ENCODE measurements at regions not wholly inside any gene's neighbourhood (a gene's known extent, or its start where the extent isn't known, plus 50 kb on each side); places are given as distances from the start of the nearest gene placed in this dataset.

DNA sequence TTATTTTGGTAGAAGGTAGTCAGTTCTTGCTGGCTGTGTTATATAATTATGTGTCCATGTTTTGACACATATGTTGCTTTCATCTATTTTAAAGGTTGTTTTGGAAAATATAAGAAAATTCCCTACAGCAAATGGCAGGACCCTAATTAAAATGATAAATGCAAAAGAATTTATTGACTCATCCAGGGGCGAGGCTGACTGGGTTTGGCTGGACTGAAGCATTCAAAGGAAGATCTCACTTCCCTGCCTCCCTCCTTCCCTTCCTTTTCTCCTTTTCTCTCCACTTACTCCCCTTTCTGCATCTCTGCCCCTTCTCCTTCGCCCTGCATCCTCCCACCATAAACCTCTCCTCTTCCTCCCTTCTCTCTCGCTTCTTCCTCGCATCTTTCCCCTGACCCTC lies 129.6 kb downstream of the SNAPC1 start:
- no peak overlapping the region for H3K27ac ChIP-seq (ENCODE audit: insufficient read depth, low read depth, low read length, poor library complexity, severe bottlenecking)
- 90 to 91% methylated on average over 4 of the region's 4 CpGs for WGBS, 2 experiments
- no peaks in the 10 kb centered on the region for H3K27me3 ChIP-seq (ENCODE audit: control insufficient read depth, insufficient read depth, low read length, poor library complexity, severe bottlenecking)
- no peaks in the 10 kb centered on the region for H3K36me3 ChIP-seq (ENCODE audit: control insufficient read depth, insufficient read depth, low read length)
- H3K4me3 ChIP-seq (ENCODE audit: insufficient read depth, low read depth, low read length) = no peak overlapping the region
- H3K9me3 ChIP-seq (ENCODE audit: control insufficient read depth, low read length) = no peaks in the 10 kb centered on the region
- H3K4me1 ChIP-seq (ENCODE audit: control insufficient read depth, insufficient read depth, low read length) = no peaks in the 10 kb centered on the region

GRCh38 chr14:61893371-61893940 lies 131.2 kb downstream of the SNAPC1 start:
- Histone ChIP-seq H3K4me1 (ENCODE audit: control insufficient read depth, insufficient read depth, low read length) (no peaks in the 10 kb centered on the region), H3K27me3 (ENCODE audit: control insufficient read depth, insufficient read depth, low read length, poor library complexity, severe bottlenecking) (no peaks in the 10 kb centered on the region), H3K4me3 (ENCODE audit: insufficient read depth, low read depth, low read length) (no peak overlapping the region), H3K27ac (ENCODE audit: insufficient read depth, low read depth, low read length, poor library complexity, severe bottlenecking) (no peak overlapping the region), H3K9me3 (ENCODE audit: control insufficient read depth, low read length) (no peaks in the 10 kb centered on the region), H3K36me3 (ENCODE audit: control insufficient read depth, insufficient read depth, low read length) (no peaks in the 10 kb centered on the region)
- 85% methylated on average over 5 of the region's 5 CpGs for WGBS, 2 experiments

DNA sequence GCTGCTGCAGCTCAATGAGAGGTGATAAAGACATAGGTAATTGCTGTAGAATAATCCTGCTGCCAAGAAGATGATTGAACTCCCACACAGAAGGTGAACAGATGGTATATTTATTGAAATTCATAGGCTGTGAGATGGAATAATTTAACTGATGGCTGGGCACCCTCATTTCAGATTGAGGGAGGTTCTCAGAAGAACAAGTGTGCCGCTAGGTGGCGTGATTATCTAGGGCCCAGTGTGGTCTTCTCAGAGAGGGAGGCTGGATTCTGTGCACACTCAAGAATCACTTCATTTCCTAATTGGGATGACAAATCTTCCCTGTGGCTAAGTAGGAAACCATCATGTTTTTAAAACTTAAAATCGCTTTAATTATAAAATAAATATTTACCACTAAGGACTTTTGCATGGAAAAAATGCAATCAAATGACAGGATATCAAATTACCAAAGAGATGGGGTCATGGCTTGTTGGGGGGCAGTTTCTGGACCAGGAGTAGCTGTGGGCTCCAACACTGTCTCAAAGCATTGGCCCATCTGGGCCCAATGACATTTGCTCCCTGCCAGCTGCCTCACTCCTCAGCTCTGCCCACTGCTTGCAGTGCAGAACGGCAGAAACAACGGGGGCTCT lies 132.3 kb downstream of the SNAPC1 start:
- Histone ChIP-seq H3K9me3 (ENCODE audit: control insufficient read depth, low read length) (no peaks in the 10 kb centered on the region), H3K27ac (ENCODE audit: insufficient read depth, low read depth, low read length, poor library complexity, severe bottlenecking) (no peak overlapping the region), H3K27me3 (ENCODE audit: control insufficient read depth, insufficient read depth, low read length, poor library complexity, severe bottlenecking) (no peaks in the 10 kb centered on the region), H3K36me3 (ENCODE audit: control insufficient read depth, insufficient read depth, low read length) (no peaks in the 10 kb centered on the region), H3K4me1 (ENCODE audit: control insufficient read depth, insufficient read depth, low read length) (no peaks in the 10 kb centered on the region), H3K4me3 (ENCODE audit: insufficient read depth, low read depth, low read length) (no peak overlapping the region)
- 53 to 63% methylated on average over 4 to 5 of the region's 5 CpGs for WGBS, 2 experiments

- no peaks in the 10 kb centered on the region for H3K9me3 ChIP-seq (ENCODE audit: control insufficient read depth, low read length)
- H3K4me1 ChIP-seq (ENCODE audit: control insufficient read depth, insufficient read depth, low read length) = no peaks in the 10 kb centered on the region
- no peak overlapping the region for H3K27ac ChIP-seq (ENCODE audit: insufficient read depth, low read depth, low read length, poor library complexity, severe bottlenecking)
- H3K36me3 ChIP-seq (ENCODE audit: control insufficient read depth, insufficient read depth, low read length) = no peaks in the 10 kb centered on the region
- H3K4me3 ChIP-seq (ENCODE audit: insufficient read depth, low read depth, low read length) = no peak overlapping the region
- no peaks in the 10 kb centered on the region for H3K27me3 ChIP-seq (ENCODE audit: control insufficient read depth, insufficient read depth, low read length, poor library complexity, severe bottlenecking)
- WGBS, 2 experiments = 91 to 94% methylated on average over 3 of the region's 3 CpGs
Observed at GRCh38 chr14:61897300-61897699, 135.1 kb downstream of the SNAPC1 start.

- WGBS, 2 experiments = 92 to 93% methylated on average over 6 of the region's 6 CpGs
Observed at GRCh38 chr14:61898568-61898967, 136.3 kb downstream of the SNAPC1 start.

GRCh38 chr14:61899497-61899896 lies 137.3 kb downstream of the SNAPC1 start:
- H3K27me3 ChIP-seq (ENCODE audit: control insufficient read depth, insufficient read depth, low read length, poor library complexity, severe bottlenecking) = no peaks in the 10 kb centered on the region
- H3K9me3 ChIP-seq (ENCODE audit: control insufficient read depth, low read length) = no peaks in the 10 kb centered on the region
- WGBS, 2 experiments = 89 to 96% methylated on average over 4 of the region's 4 CpGs
- no peaks in the 10 kb centered on the region for H3K36me3 ChIP-seq (ENCODE audit: control insufficient read depth, insufficient read depth, low read length)
- H3K27ac ChIP-seq (ENCODE audit: insufficient read depth, low read depth, low read length, poor library complexity, severe bottlenecking) = no peak overlapping the region
- H3K4me3 ChIP-seq (ENCODE audit: insufficient read depth, low read depth, low read length) = no peak overlapping the region
- H3K4me1 ChIP-seq (ENCODE audit: control insufficient read depth, insufficient read depth, low read length) = no peaks in the 10 kb centered on the region

More at GRCh38 chr14:61898568-61898967, 136.3 kb downstream of the SNAPC1 start:
- Histone ChIP-seq H3K4me3 (ENCODE audit: insufficient read depth, low read depth, low read length) (no peak overlapping the region), H3K27ac (ENCODE audit: insufficient read depth, low read depth, low read length, poor library complexity, severe bottlenecking) (no peak overlapping the region), H3K27me3 (ENCODE audit: control insufficient read depth, insufficient read depth, low read length, poor library complexity, severe bottlenecking) (no peaks in the 10 kb centered on the region), H3K9me3 (ENCODE audit: control insufficient read depth, low read length) (no peaks in the 10 kb centered on the region), H3K36me3 (ENCODE audit: control insufficient read depth, insufficient read depth, low read length) (no peaks in the 10 kb centered on the region), H3K4me1 (ENCODE audit: control insufficient read depth, insufficient read depth, low read length) (no peaks in the 10 kb centered on the region)

DNA sequence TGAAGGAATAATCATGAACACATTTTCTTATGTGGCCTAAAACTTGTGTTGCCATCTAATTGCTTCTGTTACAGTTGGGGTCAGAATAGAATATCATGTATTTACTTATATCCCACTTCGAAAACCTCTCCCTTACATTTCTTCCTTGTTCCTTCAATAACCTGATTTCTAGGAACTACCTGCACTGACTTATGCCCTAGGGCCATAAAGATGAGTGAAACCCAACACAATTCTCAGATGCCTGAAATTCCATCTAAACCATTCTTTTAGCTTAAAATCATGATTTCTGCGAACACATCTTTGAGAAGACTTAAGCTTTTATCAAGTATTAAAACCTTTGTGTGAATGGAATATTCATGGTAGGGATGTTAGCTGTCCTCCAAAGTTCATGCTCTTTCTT lies 142.7 kb downstream of the SNAPC1 start:
- WGBS, 2 experiments = 88 to 100% methylated on average over 2 of the region's 2 CpGs
- Histone ChIP-seq H3K9me3 (ENCODE audit: control insufficient read depth, low read length) (no peaks in the 10 kb centered on the region), H3K36me3 (ENCODE audit: control insufficient read depth, insufficient read depth, low read length) (no peaks in the 10 kb centered on the region), H3K27ac (ENCODE audit: insufficient read depth, low read depth, low read length, poor library complexity, severe bottlenecking) (no peak overlapping the region), H3K27me3 (ENCODE audit: control insufficient read depth, insufficient read depth, low read length, poor library complexity, severe bottlenecking) (no peaks in the 10 kb centered on the region), H3K4me1 (ENCODE audit: control insufficient read depth, insufficient read depth, low read length) (no peaks in the 10 kb centered on the region), H3K4me3 (ENCODE audit: insufficient read depth, low read depth, low read length) (no peak overlapping the region)

- no peak overlapping the region for H3K4me3 ChIP-seq (ENCODE audit: insufficient read depth, low read depth, low read length)
- no peaks in the 10 kb centered on the region for H3K4me1 ChIP-seq (ENCODE audit: control insufficient read depth, insufficient read depth, low read length)
- WGBS, 2 experiments = 78 to 82% methylated on average over 4 of the region's 4 CpGs
Observed at GRCh38 chr14:61911574-61911973, 149.4 kb downstream of the SNAPC1 start.

DNA sequence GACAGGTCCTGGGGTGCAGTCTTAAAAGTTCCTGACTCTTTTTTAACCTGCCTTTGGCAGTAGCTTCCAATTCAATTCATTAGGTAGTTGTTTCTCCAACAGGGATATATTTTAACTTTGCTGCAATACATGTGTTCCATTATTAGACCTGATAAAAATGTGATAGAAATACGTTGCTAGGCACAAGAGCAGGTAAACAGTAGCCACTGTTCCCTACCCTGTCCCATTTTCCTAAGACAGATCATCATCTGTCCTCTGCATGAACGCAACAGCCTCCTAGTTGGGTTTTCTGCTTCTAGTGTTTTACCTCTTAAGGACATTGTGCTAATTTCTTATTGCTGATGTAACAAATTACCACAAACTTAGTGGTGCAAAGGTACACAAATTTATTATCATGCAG lies 156.8 kb downstream of the SNAPC1 start:
- Histone ChIP-seq H3K9me3 (ENCODE audit: control insufficient read depth, low read length) (no peaks in the 10 kb centered on the region), H3K36me3 (ENCODE audit: control insufficient read depth, insufficient read depth, low read length) (no peaks in the 10 kb centered on the region), H3K4me1 (ENCODE audit: control insufficient read depth, insufficient read depth, low read length) (no peaks in the 10 kb centered on the region), H3K27ac (ENCODE audit: insufficient read depth, low read depth, low read length, poor library complexity, severe bottlenecking) (no peak overlapping the region), H3K27me3 (ENCODE audit: control insufficient read depth, insufficient read depth, low read length, poor library complexity, severe bottlenecking) (no peaks in the 10 kb centered on the region), H3K4me3 (ENCODE audit: insufficient read depth, low read depth, low read length) (no peak overlapping the region)
- 83 to 91% methylated on average over 2 of the region's 2 CpGs for WGBS, 2 experiments

More at GRCh38 chr14:61911574-61911973, 149.4 kb downstream of the SNAPC1 start:
- Histone ChIP-seq H3K27ac (ENCODE audit: insufficient read depth, low read depth, low read length, poor library complexity, severe bottlenecking) (no peak overlapping the region), H3K36me3 (ENCODE audit: control insufficient read depth, insufficient read depth, low read length) (no peaks in the 10 kb centered on the region), H3K9me3 (ENCODE audit: control insufficient read depth, low read length) (no peaks in the 10 kb centered on the region), H3K27me3 (ENCODE audit: control insufficient read depth, insufficient read depth, low read length, poor library complexity, severe bottlenecking) (no peaks in the 10 kb centered on the region)

DNA sequence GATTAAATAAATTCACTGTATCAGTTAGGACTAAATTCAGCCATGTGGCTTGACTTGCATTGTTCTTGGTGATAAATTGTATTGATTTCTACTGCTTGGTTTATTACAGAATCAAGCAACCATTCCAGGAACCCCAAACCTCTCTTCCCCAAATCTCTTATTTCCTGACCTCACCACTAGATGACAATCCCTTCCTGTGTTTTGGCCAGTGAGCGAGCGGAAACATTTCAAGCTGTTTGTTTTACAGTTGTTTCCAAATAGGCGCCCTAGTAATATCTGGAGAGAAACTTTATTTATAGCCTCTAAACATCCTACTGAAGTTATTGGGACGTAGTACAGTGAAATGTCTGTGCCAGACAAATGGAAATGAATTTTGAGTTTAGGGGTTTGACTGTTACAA lies 161.1 kb downstream of the SNAPC1 start:
- Histone ChIP-seq H3K4me3 (ENCODE audit: insufficient read depth, low read depth, low read length) (no peak overlapping the region), H3K4me1 (ENCODE audit: control insufficient read depth, insufficient read depth, low read length) (no peaks in the 10 kb centered on the region), H3K9me3 (ENCODE audit: control insufficient read depth, low read length) (no peaks in the 10 kb centered on the region), H3K27me3 (ENCODE audit: control insufficient read depth, insufficient read depth, low read length, poor library complexity, severe bottlenecking) (no peaks in the 10 kb centered on the region), H3K36me3 (ENCODE audit: control insufficient read depth, insufficient read depth, low read length) (no peaks in the 10 kb centered on the region), H3K27ac (ENCODE audit: insufficient read depth, low read depth, low read length, poor library complexity, severe bottlenecking) (no peak overlapping the region)
- WGBS, 2 experiments = 84 to 87% methylated on average over 3 to 4 of the region's 4 CpGs

All from ectodermal cell (in vitro differentiated cells).